ENCODE measurements at regions not wholly inside any gene's neighbourhood (a gene's known extent, or its start where the extent isn't known, plus 50 kb on each side); places are given as distances from the start of the nearest gene placed in this dataset.

DNA sequence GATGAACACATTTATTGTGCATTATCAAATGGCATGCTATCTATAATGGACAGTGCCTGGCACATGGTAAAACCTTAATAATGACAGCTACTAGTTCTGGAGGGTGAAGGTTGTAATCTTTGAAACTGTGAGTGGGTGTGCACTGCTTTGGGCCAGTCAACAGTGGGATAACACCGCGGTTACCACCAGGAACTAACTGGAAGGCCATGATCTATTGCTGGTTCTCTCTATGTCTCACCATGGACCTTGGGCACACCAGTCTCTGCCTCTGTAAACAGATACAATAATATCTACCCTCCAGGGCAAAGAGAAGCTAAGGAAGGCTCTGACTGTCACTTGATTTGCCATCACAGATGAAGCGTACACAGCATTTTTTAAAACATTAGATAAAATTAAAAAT is 198.6 kb upstream of the ESRRG start:
- Histone ChIP-seq H3K4me1 (ENCODE audit: control insufficient read depth in 2 of 2, insufficient read depth in 2 of 2, low read length in 2 of 2) (no peaks in the 10 kb centered on the region), H3K9ac (ENCODE audit: low read depth in 1 of 2, low read length in 2 of 2) (no peak overlapping the region), H3K27ac (ENCODE audit: low read depth in 2 of 2, low read length in 2 of 2) (no peak overlapping the region), H3K27me3 (ENCODE audit: control insufficient read depth in 2 of 2, insufficient read depth in 2 of 2, low read length in 2 of 2) (no peaks in the 10 kb centered on the region), H3K4me3 (ENCODE audit: low read length in 2 of 2) (no peak overlapping the region), H3K9me3 (ENCODE audit: control insufficient read depth in 2 of 2, low read length in 2 of 2) (no peaks in the 10 kb centered on the region), H3K36me3 (ENCODE audit: control insufficient read depth in 2 of 2, insufficient read depth in 2 of 2, low read length in 2 of 2) (no peaks in the 10 kb centered on the region)

DNA sequence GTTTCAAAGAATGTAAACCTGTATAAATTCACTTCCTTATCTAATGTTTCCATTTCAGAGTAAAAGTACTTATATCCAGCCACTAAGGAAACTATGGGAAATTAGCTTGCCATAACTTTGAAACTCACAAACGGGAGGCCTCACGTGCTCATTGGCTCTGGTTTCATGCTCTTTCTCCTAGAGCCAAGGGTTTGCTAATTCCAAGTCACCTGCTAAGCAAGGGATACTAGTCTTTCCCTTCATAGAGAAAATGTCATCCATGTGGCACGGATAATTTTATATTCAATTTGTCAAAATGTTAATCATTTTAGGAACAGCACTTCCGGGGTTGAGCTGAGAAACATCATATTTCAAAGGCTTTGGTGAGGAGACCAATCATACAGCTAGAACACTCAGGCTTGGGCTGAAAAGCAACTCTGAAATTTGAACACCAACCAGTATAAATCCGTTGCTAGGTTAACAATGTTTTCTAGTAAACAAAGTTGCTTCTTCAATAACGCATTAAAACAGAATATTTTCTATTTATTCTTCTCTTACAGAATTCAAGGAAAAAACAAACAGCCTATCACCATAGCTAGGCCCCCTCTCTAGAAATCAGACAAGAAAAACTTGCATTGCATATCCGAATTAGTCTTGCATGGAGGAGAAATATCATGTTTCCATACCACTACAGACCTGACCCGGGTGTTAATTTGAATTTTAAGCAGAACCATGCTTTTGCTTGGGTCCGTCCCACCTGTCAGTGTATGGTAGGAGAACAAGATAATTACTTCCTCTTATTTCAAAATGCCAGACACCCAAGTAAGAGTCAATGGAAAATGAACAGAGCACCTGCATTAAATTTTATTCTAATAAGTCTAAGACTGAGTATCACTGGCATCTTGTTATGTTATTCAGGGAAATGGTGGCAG is 196.1 kb upstream of the ESRRG start:
- no peaks in the 10 kb centered on the region for H3K4me1 ChIP-seq (ENCODE audit: control insufficient read depth in 2 of 2, insufficient read depth in 2 of 2, low read length in 2 of 2)
- H3K4me3 ChIP-seq (ENCODE audit: low read length in 2 of 2), result no peak overlapping the region
- no peaks in the 10 kb centered on the region for H3K36me3 ChIP-seq (ENCODE audit: control insufficient read depth in 2 of 2, insufficient read depth in 2 of 2, low read length in 2 of 2)
- H3K27me3 ChIP-seq (ENCODE audit: control insufficient read depth in 2 of 2, insufficient read depth in 2 of 2, low read length in 2 of 2), result no peaks in the 10 kb centered on the region
- no peak overlapping the region for H3K27ac ChIP-seq (ENCODE audit: low read depth in 2 of 2, low read length in 2 of 2)
- no peak overlapping the region for H3K9ac ChIP-seq (ENCODE audit: low read depth in 1 of 2, low read length in 2 of 2)
- no peaks in the 10 kb centered on the region for H3K9me3 ChIP-seq (ENCODE audit: control insufficient read depth in 2 of 2, low read length in 2 of 2)

GRCh38 chr1:216916890-216917438 is 193.7 kb upstream of the ESRRG start:
- no peak overlapping the region for H3K9ac ChIP-seq (ENCODE audit: low read depth in 1 of 2, low read length in 2 of 2)
- no peaks in the 10 kb centered on the region for H3K27me3 ChIP-seq (ENCODE audit: control insufficient read depth in 2 of 2, insufficient read depth in 2 of 2, low read length in 2 of 2)
- no peak overlapping the region for H3K4me3 ChIP-seq (ENCODE audit: low read length in 2 of 2)
- H3K36me3 ChIP-seq (ENCODE audit: control insufficient read depth in 2 of 2, insufficient read depth in 2 of 2, low read length in 2 of 2), result no peaks in the 10 kb centered on the region
- no peak overlapping the region for H3K27ac ChIP-seq (ENCODE audit: low read depth in 2 of 2, low read length in 2 of 2)
- no peaks in the 10 kb centered on the region for H3K4me1 ChIP-seq (ENCODE audit: control insufficient read depth in 2 of 2, insufficient read depth in 2 of 2, low read length in 2 of 2)
- no peaks in the 10 kb centered on the region for H3K9me3 ChIP-seq (ENCODE audit: control insufficient read depth in 2 of 2, low read length in 2 of 2)

DNA sequence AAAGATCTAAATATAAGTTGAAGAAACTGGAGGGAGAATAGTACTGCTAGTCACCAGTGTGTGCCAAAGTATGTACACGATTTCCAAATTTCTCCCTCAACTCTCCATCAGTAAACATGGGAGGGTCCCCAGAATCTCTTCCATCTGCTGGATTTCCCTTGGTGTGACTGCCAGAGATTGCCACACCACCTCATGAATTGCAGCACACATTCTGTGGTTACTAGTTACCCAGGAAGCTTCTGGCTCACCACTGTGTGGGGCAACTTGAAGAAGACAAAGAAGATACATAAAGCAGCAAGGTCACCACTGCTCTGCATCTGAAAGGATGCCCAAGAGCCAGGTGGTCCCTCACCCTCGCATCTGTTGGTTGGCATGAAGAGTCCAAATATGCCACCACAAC is 191.7 kb upstream of the ESRRG start:
- Histone ChIP-seq H3K4me1 (ENCODE audit: control insufficient read depth in 2 of 2, insufficient read depth in 2 of 2, low read length in 2 of 2) (no peaks in the 10 kb centered on the region), H3K9ac (ENCODE audit: low read depth in 1 of 2, low read length in 2 of 2) (no peak overlapping the region), H3K36me3 (ENCODE audit: control insufficient read depth in 2 of 2, insufficient read depth in 2 of 2, low read length in 2 of 2) (no peaks in the 10 kb centered on the region), H3K9me3 (ENCODE audit: control insufficient read depth in 2 of 2, low read length in 2 of 2) (no peaks in the 10 kb centered on the region), H3K27ac (ENCODE audit: low read depth in 2 of 2, low read length in 2 of 2) (no peak overlapping the region), H3K4me3 (ENCODE audit: low read length in 2 of 2) (no peak overlapping the region), H3K27me3 (ENCODE audit: control insufficient read depth in 2 of 2, insufficient read depth in 2 of 2, low read length in 2 of 2) (no peaks in the 10 kb centered on the region)

DNA sequence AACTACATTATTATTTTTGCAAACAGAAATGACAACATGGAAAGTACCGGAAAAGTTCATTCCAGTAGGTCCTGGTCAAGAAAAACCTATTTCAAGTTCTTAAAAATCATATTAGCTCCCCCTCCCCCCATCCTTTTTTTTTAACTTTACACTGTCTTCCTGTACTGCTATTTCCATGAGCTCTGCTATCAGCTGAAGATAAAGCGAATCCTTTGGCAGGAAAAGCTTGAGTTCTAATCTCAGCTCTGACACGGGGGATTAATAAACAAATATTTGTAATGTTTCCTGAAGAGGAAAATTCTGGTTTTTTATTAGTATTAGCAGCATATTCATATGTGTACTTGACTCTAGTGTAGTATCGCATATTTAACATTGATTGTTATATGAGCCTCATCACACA is 190.7 kb upstream of the ESRRG start:
- Histone ChIP-seq H3K27me3 (ENCODE audit: control insufficient read depth in 2 of 2, insufficient read depth in 2 of 2, low read length in 2 of 2) (no peaks in the 10 kb centered on the region), H3K4me3 (ENCODE audit: low read length in 2 of 2) (no peak overlapping the region), H3K9me3 (ENCODE audit: control insufficient read depth in 2 of 2, low read length in 2 of 2) (no peaks in the 10 kb centered on the region)

GRCh38 chr1:216910081-216910840 is 187.0 kb upstream of the ESRRG start:
- no peaks in the 10 kb centered on the region for H3K27me3 ChIP-seq (ENCODE audit: control insufficient read depth in 2 of 2, insufficient read depth in 2 of 2, low read length in 2 of 2)

More for the DNA sequence above, 190.7 kb upstream of the ESRRG start:
- H3K36me3 ChIP-seq (ENCODE audit: control insufficient read depth in 2 of 2, insufficient read depth in 2 of 2, low read length in 2 of 2), result no peaks in the 10 kb centered on the region
- no peak overlapping the region for H3K27ac ChIP-seq (ENCODE audit: low read depth in 2 of 2, low read length in 2 of 2)
- no peaks in the 10 kb centered on the region for H3K4me1 ChIP-seq (ENCODE audit: control insufficient read depth in 2 of 2, insufficient read depth in 2 of 2, low read length in 2 of 2)
- no peak overlapping the region for H3K9ac ChIP-seq (ENCODE audit: low read depth in 1 of 2, low read length in 2 of 2)

GRCh38 chr1:216908126-216908525 is 184.9 kb upstream of the ESRRG start:
- Histone ChIP-seq H3K9ac (ENCODE audit: low read depth in 1 of 2, low read length in 2 of 2) (no peak overlapping the region), H3K4me1 (ENCODE audit: control insufficient read depth in 2 of 2, insufficient read depth in 2 of 2, low read length in 2 of 2) (no peaks in the 10 kb centered on the region), H3K27me3 (ENCODE audit: control insufficient read depth in 2 of 2, insufficient read depth in 2 of 2, low read length in 2 of 2) (no peaks in the 10 kb centered on the region), H3K27ac (ENCODE audit: low read depth in 2 of 2, low read length in 2 of 2) (no peak overlapping the region), H3K36me3 (ENCODE audit: control insufficient read depth in 2 of 2, insufficient read depth in 2 of 2, low read length in 2 of 2) (no peaks in the 10 kb centered on the region), H3K9me3 (ENCODE audit: control insufficient read depth in 2 of 2, low read length in 2 of 2) (no peaks in the 10 kb centered on the region), H3K4me3 (ENCODE audit: low read length in 2 of 2) (no peak overlapping the region)

More at GRCh38 chr1:216910081-216910840, 187.0 kb upstream of the ESRRG start:
- Histone ChIP-seq H3K4me1 (ENCODE audit: control insufficient read depth in 2 of 2, insufficient read depth in 2 of 2, low read length in 2 of 2) (no peaks in the 10 kb centered on the region), H3K9ac (ENCODE audit: low read depth in 1 of 2, low read length in 2 of 2) (no peak overlapping the region), H3K9me3 (ENCODE audit: control insufficient read depth in 2 of 2, low read length in 2 of 2) (no peaks in the 10 kb centered on the region), H3K4me3 (ENCODE audit: low read length in 2 of 2) (no peak overlapping the region), H3K27ac (ENCODE audit: low read depth in 2 of 2, low read length in 2 of 2) (no peak overlapping the region), H3K36me3 (ENCODE audit: control insufficient read depth in 2 of 2, insufficient read depth in 2 of 2, low read length in 2 of 2) (no peaks in the 10 kb centered on the region)

DNA sequence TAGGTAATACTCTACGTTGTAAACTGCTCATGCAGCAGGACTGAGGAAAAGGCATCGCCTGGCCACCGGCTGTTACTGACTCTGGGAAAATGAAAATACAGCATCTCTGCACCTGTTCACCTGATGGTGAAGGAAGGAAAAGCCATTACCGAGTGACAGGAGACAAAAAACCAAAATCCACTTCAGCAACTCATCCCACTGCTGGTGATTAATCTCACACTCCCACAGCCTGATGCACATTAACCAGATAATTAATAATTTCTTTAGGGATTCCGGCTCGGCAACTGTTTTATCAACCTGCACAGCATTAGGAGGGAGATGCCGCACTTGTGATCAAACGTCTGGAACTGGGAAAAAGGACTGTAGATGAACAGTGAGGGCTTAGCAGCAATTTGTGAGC is 183.9 kb upstream of the ESRRG start:
- no peaks in the 10 kb centered on the region for H3K27me3 ChIP-seq (ENCODE audit: control insufficient read depth in 2 of 2, insufficient read depth in 2 of 2, low read length in 2 of 2)
- no peak overlapping the region for H3K27ac ChIP-seq (ENCODE audit: low read depth in 2 of 2, low read length in 2 of 2)
- no peaks in the 10 kb centered on the region for H3K4me1 ChIP-seq (ENCODE audit: control insufficient read depth in 2 of 2, insufficient read depth in 2 of 2, low read length in 2 of 2)
- no peaks in the 10 kb centered on the region for H3K9me3 ChIP-seq (ENCODE audit: control insufficient read depth in 2 of 2, low read length in 2 of 2)
- no peak overlapping the region for H3K9ac ChIP-seq (ENCODE audit: low read depth in 1 of 2, low read length in 2 of 2)
- no peak overlapping the region for H3K4me3 ChIP-seq (ENCODE audit: low read length in 2 of 2)
- no peaks in the 10 kb centered on the region for H3K36me3 ChIP-seq (ENCODE audit: control insufficient read depth in 2 of 2, insufficient read depth in 2 of 2, low read length in 2 of 2)

DNA sequence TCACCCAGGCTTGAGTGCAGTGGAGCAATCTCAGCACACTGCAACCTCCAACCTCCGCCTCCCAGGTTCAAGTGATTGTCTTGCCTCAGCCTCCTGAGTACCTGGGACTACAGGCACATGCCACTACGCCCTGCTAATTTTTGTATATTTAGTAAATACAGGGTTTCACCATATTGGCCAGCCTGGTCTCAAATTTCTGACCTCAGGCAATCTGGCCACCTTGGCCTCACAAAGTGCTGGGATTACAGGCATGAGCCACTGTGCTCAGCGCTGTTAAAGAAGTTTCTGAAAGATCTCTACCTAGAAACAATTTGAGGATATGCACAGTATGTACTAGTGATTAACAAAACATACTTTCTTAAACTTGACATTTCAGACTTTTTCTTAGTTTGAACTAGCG is 182.6 kb upstream of the ESRRG start:
- no peaks in the 10 kb centered on the region for H3K36me3 ChIP-seq (ENCODE audit: control insufficient read depth in 2 of 2, insufficient read depth in 2 of 2, low read length in 2 of 2)
- no peak overlapping the region for H3K27ac ChIP-seq (ENCODE audit: low read depth in 2 of 2, low read length in 2 of 2)
- H3K4me1 ChIP-seq (ENCODE audit: control insufficient read depth in 2 of 2, insufficient read depth in 2 of 2, low read length in 2 of 2), result no peaks in the 10 kb centered on the region
- no peaks in the 10 kb centered on the region for H3K27me3 ChIP-seq (ENCODE audit: control insufficient read depth in 2 of 2, insufficient read depth in 2 of 2, low read length in 2 of 2)
- no peak overlapping the region for H3K4me3 ChIP-seq (ENCODE audit: low read length in 2 of 2)
- no peaks in the 10 kb centered on the region for H3K9me3 ChIP-seq (ENCODE audit: control insufficient read depth in 2 of 2, low read length in 2 of 2)
- H3K9ac ChIP-seq (ENCODE audit: low read depth in 1 of 2, low read length in 2 of 2), result no peak overlapping the region

GRCh38 chr1:216905137-216905536 is 181.9 kb upstream of the ESRRG start:
- H3K27me3 ChIP-seq (ENCODE audit: control insufficient read depth in 2 of 2, insufficient read depth in 2 of 2, low read length in 2 of 2), result no peaks in the 10 kb centered on the region
- no peak overlapping the region for H3K27ac ChIP-seq (ENCODE audit: low read depth in 2 of 2, low read length in 2 of 2)
- H3K36me3 ChIP-seq (ENCODE audit: control insufficient read depth in 2 of 2, insufficient read depth in 2 of 2, low read length in 2 of 2), result no peaks in the 10 kb centered on the region
- no peaks in the 10 kb centered on the region for H3K9me3 ChIP-seq (ENCODE audit: control insufficient read depth in 2 of 2, low read length in 2 of 2)
- H3K9ac ChIP-seq (ENCODE audit: low read depth in 1 of 2, low read length in 2 of 2), result no peak overlapping the region
- no peaks in the 10 kb centered on the region for H3K4me1 ChIP-seq (ENCODE audit: control insufficient read depth in 2 of 2, insufficient read depth in 2 of 2, low read length in 2 of 2)
- H3K4me3 ChIP-seq (ENCODE audit: low read length in 2 of 2), result no peak overlapping the region
